ENCODE measurements at regions not wholly inside any gene's neighbourhood (a gene's known extent, or its start where the extent isn't known, plus 50 kb on each side); places are given as distances from the start of the nearest gene placed in this dataset.

- Histone ChIP-seq H3K4me1 (ENCODE audit: insufficient read depth, low read length) (peaks cover 7% of the 10 kb centered on the region), H3K4me3 (ENCODE audit: low read length) (no peak overlapping the region), H3K9me3 (ENCODE audit: control insufficient read depth in 1 of 2, insufficient read depth in 1 of 2, low read length in 2 of 2) (no peaks in the 10 kb centered on the region), H3K27me3 (ENCODE audit: control insufficient read depth in 1 of 2, insufficient read depth in 2 of 2, low read length in 2 of 2) (no peaks in the 10 kb centered on the region), H3K36me3 (ENCODE audit: insufficient read depth, low read length) (peaks cover 4% of the 10 kb centered on the region), H3K27ac (ENCODE audit: low read depth in 1 of 2, low read length in 2 of 2) (no peak overlapping the region)
- no peaks in the 10 kb centered on the region for H3K9me3 Mint-ChIP-seq
- ATAC-seq (ENCODE audit: poor library complexity) (no peak), DNase-seq (no peak)
- no peaks in the 10 kb centered on the region for H3K27me3 Mint-ChIP-seq
- TF ChIP-seq CTCF (IDR thresholded peaks at IDR 0.05), result no peak
- ChIA-PET CTCF (no interaction called here), POLR2A (no interaction called here)
- H3K27ac Mint-ChIP-seq, result no peak overlapping the region
- intact Hi-C loops (cut with DNase I, micrococcal nuclease), result no loop called here
- H3K36me3 Mint-ChIP-seq (ENCODE audit: low read depth), result peaks cover 18% of the 10 kb centered on the region
- H3K4me3 Mint-ChIP-seq, result no peak overlapping the region
- peaks cover 15% of the 10 kb centered on the region for H3K4me1 Mint-ChIP-seq (ENCODE audit: low read depth)
Measured at GRCh38 chr17:21530841-21531240, 154.7 kb downstream of the KCNJ12 start.

- Mint-ChIP-seq H3K4me1 (ENCODE audit: low read depth) (peaks cover 15% of the 10 kb centered on the region), H3K4me3 (no peak overlapping the region), H3K27me3 (no peaks in the 10 kb centered on the region), H3K36me3 (ENCODE audit: low read depth) (peaks cover 36% of the 10 kb centered on the region), H3K27ac (no peak overlapping the region), H3K9me3 (peaks cover 8% of the 10 kb centered on the region)
- TF ChIP-seq CTCF (IDR thresholded peaks at IDR 0.05), result no peak
- ChIA-PET CTCF (no interaction called here), POLR2A (no interaction called here)
- peaks cover 7% of the 10 kb centered on the region for H3K4me1 ChIP-seq (ENCODE audit: insufficient read depth, low read length)
- intact Hi-C loops (cut with DNase I, micrococcal nuclease), result no loop called here
- ATAC-seq (ENCODE audit: poor library complexity) (no peak), DNase-seq (no peak)
- peaks cover 4% of the 10 kb centered on the region for H3K36me3 ChIP-seq (ENCODE audit: insufficient read depth, low read length)
- H3K4me3 ChIP-seq (ENCODE audit: low read length), result no peak overlapping the region
- H3K27ac ChIP-seq (ENCODE audit: low read depth in 1 of 2, low read length in 2 of 2), result no peak overlapping the region
- no peaks in the 10 kb centered on the region for H3K27me3 ChIP-seq (ENCODE audit: control insufficient read depth in 1 of 2, insufficient read depth in 2 of 2, low read length in 2 of 2)
- no peaks in the 10 kb centered on the region for H3K9me3 ChIP-seq (ENCODE audit: control insufficient read depth in 1 of 2, insufficient read depth in 1 of 2, low read length in 2 of 2)
Measured at GRCh38 chr17:21532763-21533385, 156.7 kb downstream of the KCNJ12 start.

- no peak for TF ChIP-seq CTCF (IDR thresholded peaks at IDR 0.05)
- ChIA-PET POLR2A (no interaction called here), CTCF (interaction anchor here (1.4 kb wide), 1 partner anchor 23 kb away, joined by 3 read pairs; no protein-coding TSS in a partner anchor)
- no peak overlapping the region for H3K27ac ChIP-seq (ENCODE audit: low read depth in 1 of 2, low read length in 2 of 2)
- no peak overlapping the region for H3K4me3 ChIP-seq (ENCODE audit: low read length)
- intact Hi-C loops (cut with DNase I, micrococcal nuclease), result no loop called here
- no peaks in the 10 kb centered on the region for H3K27me3 Mint-ChIP-seq
- no peak overlapping the region for H3K4me3 Mint-ChIP-seq
- peaks cover 7% of the 10 kb centered on the region for H3K4me1 ChIP-seq (ENCODE audit: insufficient read depth, low read length)
- DNase-seq, result no peak
- peaks cover 8% of the 10 kb centered on the region for H3K9me3 Mint-ChIP-seq
- no peak overlapping the region for H3K27ac Mint-ChIP-seq
- no peak for ATAC-seq (ENCODE audit: poor library complexity)
- H3K36me3 ChIP-seq (ENCODE audit: insufficient read depth, low read length), result peaks cover 4% of the 10 kb centered on the region
- peaks cover 15% of the 10 kb centered on the region for H3K4me1 Mint-ChIP-seq (ENCODE audit: low read depth)
- H3K9me3 ChIP-seq (ENCODE audit: control insufficient read depth in 1 of 2, insufficient read depth in 1 of 2, low read length in 2 of 2), result no peaks in the 10 kb centered on the region
- peaks cover 58% of the 10 kb centered on the region for H3K36me3 Mint-ChIP-seq (ENCODE audit: low read depth)
- no peaks in the 10 kb centered on the region for H3K27me3 ChIP-seq (ENCODE audit: control insufficient read depth in 1 of 2, insufficient read depth in 2 of 2, low read length in 2 of 2)
Measured at GRCh38 chr17:21535686-21536375, 156.5 kb upstream of the KCNJ18 start.

Measured in CD4-positive, alpha-beta T cell (primary cell).